A673 (cell line): ENCODE measurements at regions not wholly inside any gene's neighbourhood (a gene's known extent, or its start where the extent isn't known, plus 50 kb on each side); places are given as distances from the start of the nearest gene placed in this dataset.

ENCODE experiments used
- CTCF ChIP-seq: fragments of 300-800, 200-600 bp; sonication (generic); conservative IDR thresholded peaks from 2 replicates; pipeline ENCODE4 v1.5.1; 2017; ENCODE audit warnings: low read depth, mild to moderate bottlenecking, antibody characterized with exemption, low read length, moderate library complexity, mixed read lengths
- EZH2 ChIP-seq: fragments of 200-600 bp; sonication (generic); IDR thresholded peaks from 2 replicates; pipeline ENCODE4 v1.6.1; 2017; ENCODE audit warnings: borderline replicate concordance, low read depth, mild to moderate bottlenecking, mixed read lengths, antibody characterized with exemption, low read length; ENCODE audit not compliant: poor library complexity, severe bottlenecking

- TF ChIP-seq CTCF (no peak), EZH2 (no peak)
Observed at GRCh38 chr7:93757426-93757825, 133.1 kb downstream of the TFPI2 start.
